ENCODE measurements at regions not wholly inside any gene's neighbourhood (a gene's known extent, or its start where the extent isn't known, plus 50 kb on each side); places are given as distances from the start of the nearest gene placed in this dataset.

DNA sequence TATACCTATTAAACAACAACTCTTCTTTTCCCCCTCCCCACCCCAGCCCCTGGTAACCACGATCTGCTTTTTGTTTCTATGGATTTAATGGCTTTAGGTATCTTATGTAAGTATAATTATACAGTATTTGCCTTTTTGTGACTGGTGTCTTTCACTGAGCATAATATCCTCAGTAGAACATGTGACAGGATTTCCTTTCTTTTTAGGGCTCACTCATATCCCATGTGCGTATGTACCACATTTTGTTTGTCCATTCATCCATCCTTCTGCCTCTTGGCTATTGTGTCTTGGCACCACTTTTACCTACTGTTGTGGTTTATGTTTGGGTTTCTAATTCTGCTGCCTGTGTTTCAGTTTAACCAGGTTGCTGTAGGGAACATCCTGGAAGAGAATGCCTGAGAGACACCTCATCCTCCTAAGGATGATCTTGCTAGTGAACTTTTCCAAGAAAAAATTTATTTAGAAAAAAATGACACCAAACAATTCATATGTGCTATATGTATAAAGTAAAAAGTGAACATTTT is 77.6 kb upstream of the SESN3 start:
- Histone ChIP-seq H3K4me1 (no peaks in the 10 kb centered on the region), H3K27ac (replicated peaks) (no peak overlapping the region), H3K9me3 (replicated peaks) (no peaks in the 10 kb centered on the region), H3K27me3 (ENCODE audit: low read depth) (no peaks in the 10 kb centered on the region), H3K4me3 (no peak overlapping the region), H3K36me3 (no peaks in the 10 kb centered on the region)
- TF ChIP-seq, protein P1, sequence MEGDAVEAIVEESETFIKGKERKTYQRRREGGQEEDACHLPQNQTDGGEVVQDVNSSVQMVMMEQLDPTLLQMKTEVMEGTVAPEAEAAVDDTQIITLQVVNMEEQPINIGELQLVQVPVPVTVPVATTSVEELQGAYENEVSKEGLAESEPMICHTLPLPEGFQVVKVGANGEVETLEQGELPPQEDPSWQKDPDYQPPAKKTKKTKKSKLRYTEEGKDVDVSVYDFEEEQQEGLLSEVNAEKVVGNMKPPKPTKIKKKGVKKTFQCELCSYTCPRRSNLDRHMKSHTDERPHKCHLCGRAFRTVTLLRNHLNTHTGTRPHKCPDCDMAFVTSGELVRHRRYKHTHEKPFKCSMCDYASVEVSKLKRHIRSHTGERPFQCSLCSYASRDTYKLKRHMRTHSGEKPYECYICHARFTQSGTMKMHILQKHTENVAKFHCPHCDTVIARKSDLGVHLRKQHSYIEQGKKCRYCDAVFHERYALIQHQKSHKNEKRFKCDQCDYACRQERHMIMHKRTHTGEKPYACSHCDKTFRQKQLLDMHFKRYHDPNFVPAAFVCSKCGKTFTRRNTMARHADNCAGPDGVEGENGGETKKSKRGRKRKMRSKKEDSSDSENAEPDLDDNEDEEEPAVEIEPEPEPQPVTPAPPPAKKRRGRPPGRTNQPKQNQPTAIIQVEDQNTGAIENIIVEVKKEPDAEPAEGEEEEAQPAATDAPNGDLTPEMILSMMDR (IDR thresholded peaks at IDR 0.05; ENCODE audit: borderline replicate concordance), result no peak
- intact Hi-C loops (cut with micrococcal nuclease), result no loop called here
- no peak for DNase-seq

DNA sequence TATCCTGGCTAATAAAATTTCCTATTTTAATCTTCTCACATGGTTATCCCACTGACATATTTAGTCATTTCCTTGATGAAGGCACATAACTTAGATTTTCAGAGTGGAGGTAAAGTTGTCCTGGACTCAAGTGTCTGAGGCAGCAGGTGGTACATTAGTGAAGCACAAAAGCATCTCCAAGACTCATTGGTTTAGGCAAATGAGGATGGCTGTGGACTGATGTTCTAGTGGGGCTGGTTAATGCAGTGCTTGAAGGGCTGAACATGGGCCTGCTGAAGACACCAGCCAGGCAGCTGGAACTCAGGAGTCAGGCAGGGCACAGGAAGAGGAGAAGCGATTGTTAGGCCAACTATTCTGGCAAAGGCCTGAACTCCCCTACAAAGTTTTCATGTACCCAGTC is 76.3 kb upstream of the SESN3 start:
- intact Hi-C loops (cut with micrococcal nuclease), result no loop called here
- Histone ChIP-seq H3K27ac (replicated peaks) (no peak overlapping the region), H3K4me3 (no peak overlapping the region), H3K9me3 (replicated peaks) (no peaks in the 10 kb centered on the region), H3K4me1 (no peaks in the 10 kb centered on the region), H3K27me3 (ENCODE audit: low read depth) (no peaks in the 10 kb centered on the region), H3K36me3 (no peaks in the 10 kb centered on the region)
- TF ChIP-seq, protein P1 (IDR thresholded peaks at IDR 0.05; ENCODE audit: borderline replicate concordance), result no peak
- no peak for DNase-seq

- H3K4me1 ChIP-seq, result no peaks in the 10 kb centered on the region
- H3K9me3 ChIP-seq (replicated peaks), result no peaks in the 10 kb centered on the region
- no peak overlapping the region for H3K4me3 ChIP-seq
- H3K27ac ChIP-seq (replicated peaks), result no peak overlapping the region
- intact Hi-C loops (cut with micrococcal nuclease), result no loop called here
- TF ChIP-seq, protein P1 (IDR thresholded peaks at IDR 0.05; ENCODE audit: borderline replicate concordance), result no peak
- no peaks in the 10 kb centered on the region for H3K27me3 ChIP-seq (ENCODE audit: low read depth)
- DNase-seq, result no peak
- no peaks in the 10 kb centered on the region for H3K36me3 ChIP-seq
Measured at GRCh38 chr11:95306801-95307200, 75.8 kb upstream of the SESN3 start.

- no peaks in the 10 kb centered on the region for H3K4me1 ChIP-seq
- H3K27me3 ChIP-seq (ENCODE audit: low read depth), result no peaks in the 10 kb centered on the region
- intact Hi-C loops (cut with micrococcal nuclease), result no loop called here
- no peak overlapping the region for H3K4me3 ChIP-seq
- no peak for DNase-seq
- H3K27ac ChIP-seq (replicated peaks), result no peak overlapping the region
- TF ChIP-seq, protein P1 (IDR thresholded peaks at IDR 0.05; ENCODE audit: borderline replicate concordance), result no peak
- no peaks in the 10 kb centered on the region for H3K9me3 ChIP-seq (replicated peaks)
- no peaks in the 10 kb centered on the region for H3K36me3 ChIP-seq
Measured at GRCh38 chr11:95306123-95306522, 75.1 kb upstream of the SESN3 start.

DNA sequence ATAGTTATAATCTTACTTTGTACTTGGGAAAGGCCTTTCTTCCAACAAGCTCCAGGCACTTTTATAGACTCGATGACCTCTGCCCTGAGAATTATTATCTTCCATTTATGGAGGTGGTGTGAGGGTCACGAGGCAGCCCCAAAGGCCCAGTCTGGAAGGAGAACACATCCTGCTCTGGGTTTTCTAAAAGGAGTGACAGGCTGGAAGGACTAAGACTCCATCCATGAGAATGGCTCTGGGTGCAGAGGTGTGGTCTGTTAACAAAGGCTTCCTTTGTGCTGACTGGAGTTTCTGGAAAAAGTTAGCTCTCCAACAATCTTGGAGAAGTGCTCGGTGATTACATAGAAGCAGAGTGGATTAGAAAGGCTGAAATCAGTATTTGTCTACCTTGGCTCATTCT is 74.7 kb upstream of the SESN3 start:
- Histone ChIP-seq H3K4me3 (no peak overlapping the region), H3K27ac (replicated peaks) (no peak overlapping the region), H3K27me3 (ENCODE audit: low read depth) (no peaks in the 10 kb centered on the region), H3K36me3 (no peaks in the 10 kb centered on the region), H3K4me1 (no peaks in the 10 kb centered on the region), H3K9me3 (replicated peaks) (no peaks in the 10 kb centered on the region)
- intact Hi-C loops (cut with micrococcal nuclease), result no loop called here
- no peak for DNase-seq
- TF ChIP-seq, protein P1 (IDR thresholded peaks at IDR 0.05; ENCODE audit: borderline replicate concordance), result no peak

- intact Hi-C loops (cut with micrococcal nuclease), result no loop called here
Measured at GRCh38 chr11:95304777-95305176, 73.8 kb upstream of the SESN3 start.

More at GRCh38 chr11:95304777-95305176, 73.8 kb upstream of the SESN3 start:
- no peak overlapping the region for H3K4me3 ChIP-seq
- DNase-seq, result no peak
- H3K4me1 ChIP-seq, result no peaks in the 10 kb centered on the region
- H3K36me3 ChIP-seq, result no peaks in the 10 kb centered on the region
- no peak overlapping the region for H3K27ac ChIP-seq (replicated peaks)
- TF ChIP-seq, protein P1 (IDR thresholded peaks at IDR 0.05; ENCODE audit: borderline replicate concordance), result no peak
- H3K9me3 ChIP-seq (replicated peaks), result no peaks in the 10 kb centered on the region
- H3K27me3 ChIP-seq (ENCODE audit: low read depth), result no peaks in the 10 kb centered on the region

Data from left ventricle myocardium inferior (tissue), 1 donor.